ENCODE measurements at regions not wholly inside any gene's neighbourhood (a gene's known extent, or its start where the extent isn't known, plus 50 kb on each side); places are given as distances from the start of the nearest gene placed in this dataset.
"Not testable (repeated sequence)": the region's sequence is repeated elsewhere in the genome, so short reads cannot be mapped to it uniquely, and the experiment has no call there.

DNA sequence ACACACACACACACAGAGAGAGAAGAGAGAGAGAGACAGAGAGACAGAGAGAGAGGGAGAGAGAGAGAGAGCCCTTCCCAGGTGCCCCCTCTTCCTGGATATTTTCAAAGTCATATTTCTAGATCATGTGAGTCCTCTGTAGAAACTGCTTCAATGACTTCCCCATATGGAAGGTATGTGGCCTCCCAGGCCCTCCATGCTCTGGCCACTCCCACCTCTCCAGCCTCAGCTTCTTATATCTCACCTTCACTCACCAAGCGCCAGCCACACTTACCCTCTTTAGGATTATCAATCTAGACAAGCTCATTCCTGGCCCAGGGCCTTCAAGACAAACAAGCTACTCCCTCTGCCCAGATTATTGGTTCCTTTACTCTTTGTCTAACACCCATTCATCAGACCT, 259.7 kb downstream of the MTERF1 start:
- Histone ChIP-seq H3K27me3 (no peaks in the 10 kb centered on the region), H3K36me3 (no peaks in the 10 kb centered on the region), H3K4me1 (peaks cover 0 to 3% (median 0%) of the 10 kb centered on the region in 4 donors), H3K27ac (no peak overlapping the region), H3K4me3 (no peak overlapping the region), H3K9me3 (no peaks in the 10 kb centered on the region)
- DNase-seq (no peak), ATAC-seq (ENCODE audit: low FRiP score in 2 of 2) (no peak)
- WGBS, 2 donors, result 79 to 96% methylated on average over 1 of the region's 1 CpG
- TF ChIP-seq, protein P1, sequence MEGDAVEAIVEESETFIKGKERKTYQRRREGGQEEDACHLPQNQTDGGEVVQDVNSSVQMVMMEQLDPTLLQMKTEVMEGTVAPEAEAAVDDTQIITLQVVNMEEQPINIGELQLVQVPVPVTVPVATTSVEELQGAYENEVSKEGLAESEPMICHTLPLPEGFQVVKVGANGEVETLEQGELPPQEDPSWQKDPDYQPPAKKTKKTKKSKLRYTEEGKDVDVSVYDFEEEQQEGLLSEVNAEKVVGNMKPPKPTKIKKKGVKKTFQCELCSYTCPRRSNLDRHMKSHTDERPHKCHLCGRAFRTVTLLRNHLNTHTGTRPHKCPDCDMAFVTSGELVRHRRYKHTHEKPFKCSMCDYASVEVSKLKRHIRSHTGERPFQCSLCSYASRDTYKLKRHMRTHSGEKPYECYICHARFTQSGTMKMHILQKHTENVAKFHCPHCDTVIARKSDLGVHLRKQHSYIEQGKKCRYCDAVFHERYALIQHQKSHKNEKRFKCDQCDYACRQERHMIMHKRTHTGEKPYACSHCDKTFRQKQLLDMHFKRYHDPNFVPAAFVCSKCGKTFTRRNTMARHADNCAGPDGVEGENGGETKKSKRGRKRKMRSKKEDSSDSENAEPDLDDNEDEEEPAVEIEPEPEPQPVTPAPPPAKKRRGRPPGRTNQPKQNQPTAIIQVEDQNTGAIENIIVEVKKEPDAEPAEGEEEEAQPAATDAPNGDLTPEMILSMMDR (IDR thresholded peaks at IDR 0.05), result no peak
- TF ChIP-seq POLR2A (IDR thresholded peaks at IDR 0.05) (no peak), EP300 (IDR thresholded peaks at IDR 0.05) (no peak), POLR2AphosphoS5 (IDR thresholded peaks at IDR 0.05) (no peak)

DNA sequence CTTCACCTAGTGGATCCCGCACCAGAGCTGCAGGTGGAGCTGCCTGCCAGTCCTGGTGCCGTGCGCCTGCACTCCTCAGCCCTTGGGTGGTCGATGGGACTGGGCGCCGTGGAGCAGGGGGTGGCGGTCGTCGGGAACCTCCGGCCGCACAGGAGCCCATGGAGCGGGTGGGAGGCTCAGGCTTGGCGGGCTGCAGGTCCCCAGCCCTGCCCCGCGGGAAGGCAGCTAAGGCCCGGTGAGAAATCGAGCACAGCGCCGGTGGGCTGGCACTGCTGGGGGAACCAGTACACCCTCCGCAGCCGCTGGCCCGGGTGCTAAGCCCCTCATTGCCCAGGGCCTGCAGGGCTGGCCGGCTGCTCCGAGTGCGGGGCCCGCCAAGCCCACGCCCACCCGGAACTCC, 253.2 kb downstream of the MTERF1 start:
- H3K9me3 ChIP-seq; H3K27ac ChIP-seq; H3K4me3 ChIP-seq; ATAC-seq (ENCODE audit: low FRiP score in 2 of 2); H3K4me1 ChIP-seq; H3K36me3 ChIP-seq; H3K27me3 ChIP-seq: not testable (repeated sequence)
- 97% methylated on average over 7 to 21 of the region's 28 CpGs for WGBS, 2 donors
- DNase-seq, result peak in 1 of 2 donors; percentile 76

DNA sequence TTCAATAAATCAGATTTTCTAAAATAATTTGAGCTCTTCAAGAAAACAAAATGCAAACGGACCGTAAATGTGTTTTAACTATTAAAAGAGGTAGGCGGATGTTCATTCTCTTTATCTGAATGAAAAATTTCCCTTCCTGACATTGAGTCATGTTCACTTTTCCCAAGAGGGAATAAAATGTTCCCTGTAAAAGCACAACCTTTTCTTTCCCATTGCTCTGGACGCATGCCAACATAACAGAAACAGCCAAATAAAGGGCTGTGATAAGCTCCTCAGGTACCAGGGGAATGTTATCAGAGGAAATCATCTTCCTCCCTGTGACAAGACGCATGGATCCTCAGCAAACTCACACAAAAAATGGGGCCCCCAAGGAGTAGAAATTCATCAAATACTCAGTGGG, 251.8 kb downstream of the MTERF1 start:
- no peak for TF ChIP-seq POLR2A (IDR thresholded peaks at IDR 0.05)
- no peak for TF ChIP-seq EP300 (IDR thresholded peaks at IDR 0.05)
- TF ChIP-seq POLR2AphosphoS5 (IDR thresholded peaks at IDR 0.05), result no peak
- TF ChIP-seq, protein P1 (IDR thresholded peaks at IDR 0.05), result no peak
- no peak overlapping the region for H3K4me3 ChIP-seq
- H3K9me3 ChIP-seq, result no peaks in the 10 kb centered on the region
- no peak overlapping the region for H3K27ac ChIP-seq
- DNase-seq (no peak), ATAC-seq (ENCODE audit: low FRiP score in 2 of 2) (no peak)
- H3K4me1 ChIP-seq, result no peaks in the 10 kb centered on the region
- WGBS, 2 donors, result 52 to 56% methylated on average over 5 of the region's 5 CpGs
- no peaks in the 10 kb centered on the region for H3K36me3 ChIP-seq
- H3K27me3 ChIP-seq, result no peaks in the 10 kb centered on the region

DNA sequence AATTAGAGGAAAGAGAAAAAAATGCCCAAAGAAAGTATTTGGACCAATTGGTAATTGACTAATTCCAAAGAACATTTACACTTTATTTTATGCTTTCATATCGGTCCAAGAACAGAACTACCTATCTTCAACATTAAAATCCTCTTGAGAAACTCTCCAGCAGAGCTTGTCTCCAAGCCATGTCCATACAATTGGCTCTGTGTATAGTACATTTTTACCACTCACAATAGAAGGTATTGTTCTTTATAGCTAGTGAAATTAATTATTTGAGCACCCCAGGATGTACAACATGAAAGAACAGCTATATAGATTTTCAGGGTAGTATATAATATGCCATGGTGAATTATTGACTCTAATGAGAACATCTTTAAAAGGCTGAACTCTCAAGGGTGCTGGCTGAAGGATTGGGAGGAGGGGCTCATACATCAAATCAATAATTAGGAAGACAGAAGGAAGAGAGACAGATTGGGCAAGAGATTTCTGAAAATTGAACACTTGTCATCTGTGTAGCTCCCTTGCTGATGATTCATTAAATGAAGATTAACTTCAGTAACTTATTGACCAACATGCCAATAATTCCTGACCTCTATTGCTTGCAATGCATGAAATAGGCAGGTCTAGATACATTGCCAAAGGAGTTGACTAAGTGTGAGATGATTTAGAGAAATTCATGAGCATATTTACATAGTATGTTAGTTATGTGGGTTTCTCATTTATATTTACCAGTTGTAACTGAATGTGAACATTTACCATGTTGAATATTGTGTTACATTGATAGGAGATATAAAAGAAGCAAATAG, 249.7 kb downstream of the MTERF1 start:
- Histone ChIP-seq H3K36me3 (no peaks in the 10 kb centered on the region), H3K9me3 (no peaks in the 10 kb centered on the region), H3K4me3 (no peak overlapping the region), H3K4me1 (no peaks in the 10 kb centered on the region), H3K27ac (no peak overlapping the region), H3K27me3 (no peaks in the 10 kb centered on the region)
- WGBS, 2 donors, result 81 to 93% methylated on average over 1 of the region's 1 CpG
- no peak for DNase-seq
- no peak for TF ChIP-seq POLR2AphosphoS5 (IDR thresholded peaks at IDR 0.05)
- TF ChIP-seq, protein P1 (IDR thresholded peaks at IDR 0.05), result no peak
- TF ChIP-seq POLR2A (IDR thresholded peaks at IDR 0.05), result no peak
- no peak for TF ChIP-seq EP300 (IDR thresholded peaks at IDR 0.05)
- ATAC-seq (ENCODE audit: low FRiP score in 2 of 2), result no peak

DNA sequence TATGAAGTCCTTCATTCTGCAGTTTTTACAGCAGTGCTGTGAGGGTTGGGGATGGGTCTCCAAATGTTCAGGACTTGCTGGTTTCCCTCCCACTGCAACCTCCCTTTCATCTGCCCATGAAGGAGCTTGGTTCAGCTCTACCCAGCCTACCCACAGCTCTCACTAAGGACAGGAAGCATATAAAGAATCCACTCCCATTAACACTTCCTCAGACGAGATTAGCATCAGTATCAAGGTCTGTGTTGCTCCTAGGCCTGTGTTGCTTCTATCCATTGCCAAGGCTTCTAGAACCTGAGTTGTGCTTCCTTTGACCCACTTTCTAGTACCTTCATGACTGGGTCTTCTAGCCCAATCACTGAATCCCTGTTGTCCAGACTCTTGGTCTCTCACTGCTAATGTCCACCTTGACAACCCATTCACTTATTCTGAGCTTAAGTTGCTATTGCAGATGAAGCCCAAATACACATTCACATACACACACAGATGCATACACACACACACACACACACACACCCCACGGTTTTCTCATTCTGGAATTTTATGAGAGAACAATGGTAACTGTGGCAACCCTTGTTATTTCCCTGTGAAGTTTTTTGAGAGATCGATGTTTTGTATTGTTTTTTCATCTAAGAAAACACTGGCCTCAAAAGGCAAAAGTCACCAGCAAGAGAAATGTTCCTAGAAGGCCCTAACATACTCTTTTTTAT, 248.1 kb downstream of the MTERF1 start:
- Histone ChIP-seq H3K27me3 (no peaks in the 10 kb centered on the region), H3K36me3 (no peaks in the 10 kb centered on the region), H3K9me3 (no peaks in the 10 kb centered on the region), H3K4me1 (no peaks in the 10 kb centered on the region), H3K27ac (no peak overlapping the region), H3K4me3 (no peak overlapping the region)
- TF ChIP-seq POLR2A (IDR thresholded peaks at IDR 0.05) (no peak), EP300 (IDR thresholded peaks at IDR 0.05) (no peak), POLR2AphosphoS5 (IDR thresholded peaks at IDR 0.05) (no peak)
- TF ChIP-seq, protein P1 (IDR thresholded peaks at IDR 0.05), result no peak
- WGBS, 2 donors, result 62 to 63% methylated on average over 3 of the region's 3 CpGs
- ATAC-seq (ENCODE audit: low FRiP score in 2 of 2) (no peak), DNase-seq (no peak)
